Peyer's patch (tissue), 4 donors: ENCODE measurements at regions not wholly inside any gene's neighbourhood (a gene's known extent, or its start where the extent isn't known, plus 50 kb on each side); places are given as distances from the start of the nearest gene placed in this dataset.

Experiments used
- CTCF ChIP-seq, 6 experiments: fragments of 450-650 bp in 4 of 6; fragments of 200-600 bp in 2 of 6; sonication (generic) in 1 of 6; IDR thresholded peaks; one replicate each; pipeline ENCODE4 v1.5.1; 2017 to 2019; ENCODE audit warnings: antibody characterized with exemption in 6 of 6, mild to moderate bottlenecking in 3 of 6, moderate library complexity in 1 of 6
- POLR2A ChIP-seq, 2 donors: fragments of 450-650 bp; IDR thresholded peaks; one replicate each; pipeline ENCODE4 v1.5.1; 2017; ENCODE audit warnings: antibody characterized with exemption in 2 of 2, mild to moderate bottlenecking in 2 of 2, moderate library complexity in 2 of 2

GRCh38 chr4:119865789-119866188, 200.9 kb downstream of the MAD2L1 start:
- no peak for TF ChIP-seq CTCF (IDR thresholded peaks at IDR 0.05)
- TF ChIP-seq POLR2A (IDR thresholded peaks at IDR 0.05), result no peak
